CD4-positive, alpha-beta T cell (primary cell): ENCODE measurements at regions not wholly inside any gene's neighbourhood (a gene's known extent, or its start where the extent isn't known, plus 50 kb on each side); places are given as distances from the start of the nearest gene placed in this dataset.

Experiments used
- ATAC-seq: fragments of 200-7000 bp; cut with Tn5 transposase; one replicate; pipeline ENCODE4 v1.10.0; 2022; ENCODE audit warnings: mild to moderate bottlenecking; ENCODE audit not compliant: poor library complexity
- CTCF ChIA-PET: fragments of 350-600 bp; sonication (Branson Sonifier 250); formaldehyde crosslinking; loops from one replicate; lab custom pipeline; 2021; ENCODE audit warnings: antibody characterized with exemption, inconsistent platforms; lab: Charles Lee
- POLR2A ChIA-PET: fragments of 350-600 bp; sonication (Branson Sonifier 250); formaldehyde crosslinking; loops from one replicate; lab custom pipeline; 2021; ENCODE audit warnings: antibody characterized with exemption, inconsistent platforms; lab: Charles Lee
- DNase-seq, 14 experiments: peaks; one replicate each; pipeline ENCODE4 v3.0.0-alpha.2; 2013 to 2020; ENCODE audit warnings: mixed read lengths in 2 of 14
- H3K27ac ChIP-seq, 2 donors: one replicate each; pipeline versions ENCODE4 v1.5.1 to v1.7.0; 2013; ENCODE audit warnings: low read length in 2 of 2, low read depth in 1 of 2, mild to moderate bottlenecking in 1 of 2
- H3K27me3 ChIP-seq, 2 experiments: 1 replicate in 1 of 2; 2 replicates in 1 of 2; pipeline versions ENCODE4 v1.6.1 to v1.7.0; 2013; ENCODE audit warnings: low read length in 2 of 2, control low read depth in 1 of 2, mild to moderate bottlenecking in 1 of 2, moderate library complexity in 1 of 2; ENCODE audit not compliant: insufficient read depth in 2 of 2, control insufficient read depth in 1 of 2
- H3K36me3 ChIP-seq: one replicate; pipeline ENCODE4 v1.6.1; 2013; ENCODE audit warnings: low read length, control low read depth; ENCODE audit not compliant: insufficient read depth
- H3K4me1 ChIP-seq: one replicate; pipeline ENCODE4 v1.6.1; 2013; ENCODE audit warnings: low read length, control low read depth; ENCODE audit not compliant: insufficient read depth
- H3K4me3 ChIP-seq: one replicate; pipeline ENCODE4 v1.5.1; 2013; ENCODE audit warnings: mild to moderate bottlenecking, low read length, moderate library complexity
- H3K9me3 ChIP-seq, 2 experiments: 1 replicate in 1 of 2; 2 replicates in 1 of 2; pipeline versions ENCODE4 v1.6.1 to v1.7.0; 2013; ENCODE audit warnings: low read length in 2 of 2, mild to moderate bottlenecking in 2 of 2, control low read depth in 1 of 2, moderate library complexity in 1 of 2; ENCODE audit not compliant: control insufficient read depth in 1 of 2, insufficient read depth in 1 of 2
- H3K27ac Mint-ChIP-seq: one replicate; pipeline ENCODE4 v1.8.0; 2020; ENCODE audit warnings: mixed read lengths
- H3K27me3 Mint-ChIP-seq: one replicate; pipeline ENCODE4 v1.8.0; 2021; ENCODE audit warnings: mixed read lengths
- H3K36me3 Mint-ChIP-seq: one replicate; pipeline ENCODE4 v1.8.0; 2021; ENCODE audit warnings: low read depth, mixed read lengths
- H3K4me1 Mint-ChIP-seq: one replicate; pipeline ENCODE4 v1.8.0; 2021; ENCODE audit warnings: low read depth, mixed read lengths
- H3K4me3 Mint-ChIP-seq: one replicate; pipeline ENCODE4 v1.8.0; 2020; ENCODE audit warnings: mild to moderate bottlenecking, mixed read lengths
- H3K9me3 Mint-ChIP-seq: one replicate; pipeline ENCODE4 v1.8.0; 2020; ENCODE audit warnings: mixed read lengths
- intact Hi-C, 2 experiments: fragments of 100-400 bp; cut with DNase I in 1 of 2; cut with micrococcal nuclease in 1 of 2; formaldehyde crosslinking; loops; one replicate each; pipeline versions ENCODE4 v1.15.1 to v1.9.0; 2023 to 2025; cut with DNase I, micrococcal nuclease
- TF ChIP-seq, protein P1 (sequence below): fragments of 200-600 bp; IDR thresholded peaks from one replicate; pipeline ENCODE4 v1.8.0; 2022; ENCODE audit warnings: antibody characterized with exemption, mild to moderate bottlenecking

DNA sequence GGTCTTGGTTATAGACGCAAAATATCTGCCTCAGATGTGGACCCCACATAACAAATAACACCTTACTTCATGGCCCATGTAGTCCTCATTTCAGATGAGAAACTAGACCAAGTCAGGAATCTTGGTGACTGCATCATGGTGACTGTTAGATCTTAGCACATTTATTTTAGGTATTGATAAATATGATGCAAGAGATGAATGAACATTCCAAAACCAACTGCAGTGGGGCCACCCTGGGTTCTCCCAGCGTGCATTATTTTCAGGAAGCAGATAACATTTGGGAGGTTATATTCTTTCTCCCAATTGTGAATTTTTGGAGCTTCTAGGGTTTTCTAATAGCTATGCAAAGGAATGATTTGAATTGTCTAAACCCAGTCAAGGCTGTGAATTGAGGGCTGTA is 55.2 kb upstream of the PTGR2 start:
- H3K9me3 Mint-ChIP-seq, result no peaks in the 10 kb centered on the region
- H3K27ac Mint-ChIP-seq, result no peak overlapping the region
- H3K27me3 Mint-ChIP-seq, result no peaks in the 10 kb centered on the region
- H3K27me3 ChIP-seq, result no peaks in the 10 kb centered on the region
- H3K4me3 ChIP-seq, result no peak overlapping the region
- H3K36me3 Mint-ChIP-seq, result no peaks in the 10 kb centered on the region
- H3K4me1 Mint-ChIP-seq, result no peaks in the 10 kb centered on the region
- no peaks in the 10 kb centered on the region for H3K9me3 ChIP-seq
- ATAC-seq (no peak), DNase-seq (no peak)
- TF ChIP-seq, protein P1, sequence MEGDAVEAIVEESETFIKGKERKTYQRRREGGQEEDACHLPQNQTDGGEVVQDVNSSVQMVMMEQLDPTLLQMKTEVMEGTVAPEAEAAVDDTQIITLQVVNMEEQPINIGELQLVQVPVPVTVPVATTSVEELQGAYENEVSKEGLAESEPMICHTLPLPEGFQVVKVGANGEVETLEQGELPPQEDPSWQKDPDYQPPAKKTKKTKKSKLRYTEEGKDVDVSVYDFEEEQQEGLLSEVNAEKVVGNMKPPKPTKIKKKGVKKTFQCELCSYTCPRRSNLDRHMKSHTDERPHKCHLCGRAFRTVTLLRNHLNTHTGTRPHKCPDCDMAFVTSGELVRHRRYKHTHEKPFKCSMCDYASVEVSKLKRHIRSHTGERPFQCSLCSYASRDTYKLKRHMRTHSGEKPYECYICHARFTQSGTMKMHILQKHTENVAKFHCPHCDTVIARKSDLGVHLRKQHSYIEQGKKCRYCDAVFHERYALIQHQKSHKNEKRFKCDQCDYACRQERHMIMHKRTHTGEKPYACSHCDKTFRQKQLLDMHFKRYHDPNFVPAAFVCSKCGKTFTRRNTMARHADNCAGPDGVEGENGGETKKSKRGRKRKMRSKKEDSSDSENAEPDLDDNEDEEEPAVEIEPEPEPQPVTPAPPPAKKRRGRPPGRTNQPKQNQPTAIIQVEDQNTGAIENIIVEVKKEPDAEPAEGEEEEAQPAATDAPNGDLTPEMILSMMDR, result no peak
- no peak overlapping the region for H3K27ac ChIP-seq
- intact Hi-C loops, result loop anchor here in 1 of 2 experiments (5.0 kb wide), 1 partner anchor 1411 kb away; no protein-coding TSS in a partner anchor
- H3K4me3 Mint-ChIP-seq, result no peak overlapping the region
- ChIA-PET CTCF (interaction anchor here (0.9 kb wide), 1 partner anchor 68 kb away, joined by 3 read pairs; no protein-coding TSS in a partner anchor), POLR2A (interaction anchor here (1.0 to 2.0 kb wide), 3 partner anchors 8 to 228 kb away, joined by 3 to 8 read pairs (median 4); partner anchors contain the start of gene ACOT2)
- no peaks in the 10 kb centered on the region for H3K4me1 ChIP-seq
- H3K36me3 ChIP-seq, result peaks cover 5% of the 10 kb centered on the region

DNA sequence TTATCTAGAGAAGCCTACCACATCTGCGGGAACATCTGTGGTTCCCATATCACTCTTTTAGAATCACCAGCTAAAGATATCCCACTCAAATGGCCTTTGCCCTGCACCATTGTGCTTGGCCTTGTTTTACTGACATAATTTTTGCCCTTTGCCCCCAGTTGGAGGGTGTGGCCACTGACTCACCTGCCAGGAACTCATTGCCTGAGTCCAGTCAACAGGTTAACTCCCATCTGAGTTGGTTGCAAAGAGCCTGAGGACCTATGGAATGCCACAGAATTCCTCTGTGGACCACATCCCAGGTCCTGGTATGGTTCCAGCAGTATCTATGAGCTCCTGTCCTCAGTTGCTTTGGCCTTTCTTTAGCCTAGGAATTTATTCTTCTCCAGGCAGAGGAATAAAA is 55.7 kb upstream of the PTGR2 start:
- no peaks in the 10 kb centered on the region for H3K36me3 Mint-ChIP-seq
- H3K4me3 Mint-ChIP-seq, result no peak overlapping the region
- Histone ChIP-seq H3K27ac (no peak overlapping the region), H3K36me3 (peaks cover 3% of the 10 kb centered on the region), H3K27me3 (no peaks in the 10 kb centered on the region), H3K9me3 (no peaks in the 10 kb centered on the region), H3K4me3 (no peak overlapping the region), H3K4me1 (no peaks in the 10 kb centered on the region)
- intact Hi-C loops, result loop anchor here in 1 of 2 experiments (5.0 kb wide), 1 partner anchor 1411 kb away; no protein-coding TSS in a partner anchor
- ChIA-PET CTCF (no interaction called here), POLR2A (interaction anchor here (1.5 kb wide), 1 partner anchor 227 kb away, joined by 3 read pairs; the partner anchor contains the start of gene ACOT2)
- H3K4me1 Mint-ChIP-seq, result no peaks in the 10 kb centered on the region
- TF ChIP-seq, protein P1, result no peak
- DNase-seq, result no peak
- H3K9me3 Mint-ChIP-seq, result no peaks in the 10 kb centered on the region
- no peak for ATAC-seq
- no peaks in the 10 kb centered on the region for H3K27me3 Mint-ChIP-seq
- H3K27ac Mint-ChIP-seq, result no peak overlapping the region

DNA sequence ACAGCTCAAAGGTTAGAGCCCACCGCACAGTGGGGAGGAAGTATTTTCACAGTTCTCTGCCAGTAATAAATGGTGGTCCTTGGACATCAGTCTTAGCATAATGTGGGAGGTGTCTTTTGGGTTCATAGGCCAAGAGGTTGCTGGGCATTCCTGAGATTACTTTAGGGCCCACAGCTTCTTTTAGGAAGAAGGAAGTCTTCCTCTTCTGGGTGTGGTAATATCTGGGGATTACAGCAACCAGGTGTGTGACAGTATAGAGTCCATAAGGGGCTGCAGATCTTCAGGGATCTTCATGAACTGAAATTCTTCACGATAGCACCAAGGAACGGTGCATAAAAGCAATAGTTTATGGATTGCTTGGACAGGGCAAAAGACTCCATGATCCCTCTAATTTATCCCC is 56.2 kb upstream of the PTGR2 start:
- Histone ChIP-seq H3K36me3 (peaks cover 3% of the 10 kb centered on the region), H3K27me3 (no peaks in the 10 kb centered on the region), H3K9me3 (no peaks in the 10 kb centered on the region), H3K4me1 (no peaks in the 10 kb centered on the region), H3K4me3 (no peak overlapping the region), H3K27ac (no peak overlapping the region)
- no peak for DNase-seq
- no peaks in the 10 kb centered on the region for H3K36me3 Mint-ChIP-seq
- ChIA-PET POLR2A (interaction anchor here (1.3 kb wide), 1 partner anchor 10 kb away, joined by 3 read pairs; no protein-coding TSS in a partner anchor), CTCF (interaction anchor here (0.8 kb wide), 1 partner anchor 29 kb away, joined by 3 read pairs; no protein-coding TSS in a partner anchor)
- intact Hi-C loops, result loop anchor here in 1 of 2 experiments (5.0 kb wide), 1 partner anchor 1412 kb away; no protein-coding TSS in a partner anchor
- no peaks in the 10 kb centered on the region for H3K27me3 Mint-ChIP-seq
- ATAC-seq, result no peak
- H3K4me1 Mint-ChIP-seq, result peaks cover under 1% of the 10 kb centered on the region
- H3K4me3 Mint-ChIP-seq, result no peak overlapping the region
- TF ChIP-seq, protein P1, result no peak
- no peaks in the 10 kb centered on the region for H3K9me3 Mint-ChIP-seq
- no peak overlapping the region for H3K27ac Mint-ChIP-seq
